HEK293T (cell line): ENCODE measurements at regions not wholly inside any gene's neighbourhood (a gene's known extent, or its start where the extent isn't known, plus 50 kb on each side); places are given as distances from the start of the nearest gene placed in this dataset.

Experiments
- CTCF ChIA-PET: fragments of 350-600 bp; formaldehyde crosslinking; extraction: SDS; loops from one replicate; lab custom pipeline; 2021; ENCODE audit warnings: antibody characterized with exemption, inconsistent platforms; lab: Yijun Ruan, JAX
- POLR2A ChIA-PET: fragments of 350-600 bp; formaldehyde crosslinking; extraction: SDS; loops from one replicate; lab custom pipeline; 2020; ENCODE audit warnings: antibody characterized with exemption, inconsistent platforms; lab: Yijun Ruan, JAX
- DNase-seq: peaks from one replicate; pipeline ENCODE4 v3.0.0; 2012; ENCODE audit warnings: mixed read lengths; ENCODE audit errors: extremely low spot score
- ARNT ChIP-seq: fragments of 450-650 bp; IDR thresholded peaks from 2 replicates; pipeline ENCODE4 v1.6.1; 2017; ENCODE audit warnings: mild to moderate bottlenecking
- BHLHE40 ChIP-seq: fragments of 450-650 bp; IDR thresholded peaks from 2 replicates; pipeline ENCODE4 v1.6.1; 2016; ENCODE audit warnings: mild to moderate bottlenecking, moderate library complexity, borderline replicate concordance
- CTBP1 ChIP-seq: fragments of 450-650 bp; IDR thresholded peaks from 2 replicates; pipeline ENCODE4 v1.6.1; 2016; ENCODE audit warnings: borderline replicate concordance
- ELF4 ChIP-seq: fragments of 450-650 bp; IDR thresholded peaks from 2 replicates; pipeline ENCODE4 v1.6.1; 2017; ENCODE audit warnings: antibody characterized with exemption
- FOXA1 ChIP-seq: fragments of 450-650 bp; IDR thresholded peaks from 2 replicates; pipeline ENCODE4 v1.6.1; 2016; ENCODE audit warnings: mild to moderate bottlenecking
- FOXK2 ChIP-seq: fragments of 450-650 bp; IDR thresholded peaks from 2 replicates; pipeline ENCODE4 v1.6.1; 2016; ENCODE audit warnings: mild to moderate bottlenecking
- FOXM1 ChIP-seq: fragments of 450-650 bp; IDR thresholded peaks from 2 replicates; pipeline ENCODE4 v1.6.1; 2017; ENCODE audit warnings: mild to moderate bottlenecking, borderline replicate concordance
- HDGF ChIP-seq: fragments of 450-650 bp; IDR thresholded peaks from 2 replicates; pipeline ENCODE4 v1.6.1; 2017; ENCODE audit warnings: antibody characterized with exemption, borderline replicate concordance
- L3MBTL2 ChIP-seq: fragments of 450-650 bp; conservative IDR thresholded peaks from 2 replicates; pipeline ENCODE4 v1.6.1; 2016; ENCODE audit warnings: mild to moderate bottlenecking
- LEF1 ChIP-seq: fragments of 450-650 bp; IDR thresholded peaks from 2 replicates; pipeline ENCODE4 v1.6.1; 2017; ENCODE audit warnings: mild to moderate bottlenecking, borderline replicate concordance
- NFRKB ChIP-seq: fragments of 450-650 bp; IDR thresholded peaks from 2 replicates; pipeline ENCODE4 v1.6.1; 2016; ENCODE audit warnings: mild to moderate bottlenecking, moderate library complexity
- SP1 ChIP-seq: fragments of 450-650 bp; IDR thresholded peaks from 2 replicates; pipeline ENCODE4 v1.6.1; 2017
- SUZ12 ChIP-seq: fragments of 450-650 bp; IDR thresholded peaks from 2 replicates; pipeline ENCODE4 v1.6.1; 2016; ENCODE audit warnings: mild to moderate bottlenecking
- TARDBP ChIP-seq: fragments of 450-650 bp; IDR thresholded peaks from 2 replicates; pipeline ENCODE4 v1.6.1; 2016
- ZNF384 ChIP-seq: fragments of 450-650 bp; IDR thresholded peaks from 2 replicates; pipeline ENCODE4 v1.6.1; 2016
- TF ChIP-seq, protein P1 (sequence below): fragments of 450-650 bp; IDR thresholded peaks from 2 replicates; pipeline ENCODE4 v1.6.1; 2016

DNA sequence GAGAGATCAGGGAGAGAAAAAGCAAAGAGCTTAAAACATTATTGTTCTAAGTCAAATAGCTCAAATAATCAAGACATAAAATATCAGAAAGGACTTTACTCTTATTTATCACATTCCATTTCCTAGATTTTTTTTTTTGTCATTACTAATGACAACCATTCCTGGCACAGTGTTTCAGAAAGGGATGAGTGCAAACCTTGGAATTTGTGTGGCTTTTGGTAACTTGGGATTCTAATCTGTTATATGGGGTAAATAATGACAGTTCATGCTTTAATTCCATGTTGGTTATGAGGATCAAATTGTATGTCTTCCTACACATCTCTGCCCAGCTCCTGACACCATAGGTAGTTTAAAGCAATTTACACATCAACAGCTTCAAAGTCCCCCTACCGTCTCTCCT is 358.4 kb upstream of the ADGRL4 start:
- CTCF ChIA-PET: no interaction called here
- TF ChIP-seq BHLHE40: no peak
- TF ChIP-seq NFRKB: no peak
- TF ChIP-seq SP1: no peak
- TF ChIP-seq ZNF384: no peak
- TF ChIP-seq FOXM1: no peak
- TF ChIP-seq ELF4: no peak
- no peak for TF ChIP-seq CTBP1
- TF ChIP-seq FOXA1: no peak
- TF ChIP-seq HDGF: no peak
- TF ChIP-seq TARDBP: no peak
- TF ChIP-seq FOXK2: no peak
- TF ChIP-seq ARNT: no peak
- TF ChIP-seq LEF1: no peak
- TF ChIP-seq, protein P1, sequence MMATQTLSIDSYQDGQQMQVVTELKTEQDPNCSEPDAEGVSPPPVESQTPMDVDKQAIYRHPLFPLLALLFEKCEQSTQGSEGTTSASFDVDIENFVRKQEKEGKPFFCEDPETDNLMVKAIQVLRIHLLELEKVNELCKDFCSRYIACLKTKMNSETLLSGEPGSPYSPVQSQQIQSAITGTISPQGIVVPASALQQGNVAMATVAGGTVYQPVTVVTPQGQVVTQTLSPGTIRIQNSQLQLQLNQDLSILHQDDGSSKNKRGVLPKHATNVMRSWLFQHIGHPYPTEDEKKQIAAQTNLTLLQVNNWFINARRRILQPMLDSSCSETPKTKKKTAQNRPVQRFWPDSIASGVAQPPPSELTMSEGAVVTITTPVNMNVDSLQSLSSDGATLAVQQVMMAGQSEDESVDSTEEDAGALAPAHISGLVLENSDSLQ: no peak
- TF ChIP-seq SUZ12: no peak
- TF ChIP-seq L3MBTL2: no peak
- POLR2A ChIA-PET: no interaction called here
- DNase-seq: no peak

DNA sequence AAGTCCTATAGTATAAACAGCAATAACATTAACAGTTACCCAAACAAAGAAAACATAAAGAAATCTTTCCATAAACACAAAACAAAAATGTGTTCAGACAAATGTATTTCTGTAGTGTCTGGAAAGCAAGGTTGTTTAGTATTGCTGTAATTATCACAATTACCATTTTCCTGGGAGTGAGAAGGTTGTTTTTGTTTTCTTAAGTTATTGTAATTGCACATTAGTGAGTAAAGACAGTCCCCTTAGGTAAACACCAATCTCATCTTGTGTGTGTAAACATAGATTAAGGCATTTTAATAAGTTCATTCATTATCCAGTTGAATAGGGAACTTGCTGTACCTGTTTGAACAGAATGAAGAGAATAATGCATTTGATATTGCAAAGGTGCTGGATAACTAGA is 356.9 kb upstream of the ADGRL4 start:
- TF ChIP-seq BHLHE40 (no peak), ZNF384 (no peak), ARNT (no peak), NFRKB (no peak), SP1 (no peak), ELF4 (no peak), FOXM1 (no peak), TARDBP (no peak), FOXA1 (no peak), L3MBTL2 (no peak), SUZ12 (no peak), LEF1 (no peak), HDGF (no peak)
- TF ChIP-seq, protein P1: no peak
- CTCF ChIA-PET: no interaction called here
- no peak for DNase-seq
- POLR2A ChIA-PET: no interaction called here

DNA sequence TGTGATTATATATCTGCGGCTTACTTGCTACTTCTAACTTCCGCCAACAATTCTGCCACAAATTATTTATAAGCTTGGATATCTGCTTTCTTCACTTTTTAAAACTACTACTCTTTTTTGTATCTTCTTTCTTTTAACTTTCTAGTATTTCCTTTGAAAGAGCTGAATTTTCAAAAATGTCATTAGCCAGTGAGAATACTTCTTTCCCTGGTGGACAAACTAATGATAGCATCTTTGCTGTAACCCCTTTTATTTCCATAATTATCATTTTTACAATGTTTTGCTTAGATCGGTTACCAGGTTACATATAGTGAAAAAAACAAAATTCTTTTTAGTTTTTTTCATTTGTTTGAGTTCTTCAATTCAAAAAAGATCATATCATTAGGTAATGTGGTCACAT is 355.9 kb upstream of the ADGRL4 start:
- ChIA-PET CTCF (no interaction called here), POLR2A (no interaction called here)

DNA sequence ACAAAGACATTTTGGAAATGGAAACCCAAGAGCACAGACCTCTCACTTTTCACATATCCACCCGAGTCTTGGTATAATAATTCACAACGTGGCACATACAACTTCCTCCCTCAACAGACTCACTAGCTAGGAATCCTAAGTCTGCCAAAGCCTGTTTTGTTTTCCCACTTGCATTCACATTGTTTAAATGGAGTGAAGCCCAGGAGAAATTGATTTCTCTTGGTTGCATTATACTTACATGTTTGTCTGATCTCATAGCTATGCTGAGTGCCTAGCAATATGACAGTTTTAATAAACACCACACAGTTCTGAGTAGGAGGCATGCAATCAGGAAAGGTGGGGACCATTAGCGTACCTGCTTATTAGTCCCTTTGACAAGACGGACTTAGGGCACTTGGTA is 348.6 kb upstream of the ADGRL4 start:
- DNase-seq: no peak
- CTCF ChIA-PET: no interaction called here
- TF ChIP-seq, protein P1: no peak
- TF ChIP-seq ARNT: no peak
- TF ChIP-seq ELF4: no peak
- TF ChIP-seq NFRKB: no peak
- no peak for TF ChIP-seq FOXM1
- TF ChIP-seq CTBP1: no peak
- TF ChIP-seq LEF1: no peak
- TF ChIP-seq SUZ12: no peak
- TF ChIP-seq SP1: no peak
- no peak for TF ChIP-seq FOXA1
- TF ChIP-seq HDGF: no peak
- TF ChIP-seq TARDBP: no peak
- no peak for TF ChIP-seq FOXK2
- TF ChIP-seq L3MBTL2: no peak
- TF ChIP-seq ZNF384: no peak
- no peak for TF ChIP-seq BHLHE40
- POLR2A ChIA-PET: no interaction called here

More for the DNA sequence above, 355.9 kb upstream of the ADGRL4 start:
- TF ChIP-seq SP1: no peak
- TF ChIP-seq BHLHE40: no peak
- no peak for TF ChIP-seq ARNT
- no peak for TF ChIP-seq TARDBP
- no peak for TF ChIP-seq ZNF384
- no peak for TF ChIP-seq HDGF
- TF ChIP-seq FOXM1: no peak
- no peak for TF ChIP-seq L3MBTL2
- TF ChIP-seq FOXK2: no peak
- TF ChIP-seq NFRKB: no peak
- TF ChIP-seq LEF1: no peak
- TF ChIP-seq, protein P1: no peak
- TF ChIP-seq FOXA1: no peak
- no peak for TF ChIP-seq ELF4
- no peak for TF ChIP-seq CTBP1
- no peak for TF ChIP-seq SUZ12
- DNase-seq: no peak

DNA sequence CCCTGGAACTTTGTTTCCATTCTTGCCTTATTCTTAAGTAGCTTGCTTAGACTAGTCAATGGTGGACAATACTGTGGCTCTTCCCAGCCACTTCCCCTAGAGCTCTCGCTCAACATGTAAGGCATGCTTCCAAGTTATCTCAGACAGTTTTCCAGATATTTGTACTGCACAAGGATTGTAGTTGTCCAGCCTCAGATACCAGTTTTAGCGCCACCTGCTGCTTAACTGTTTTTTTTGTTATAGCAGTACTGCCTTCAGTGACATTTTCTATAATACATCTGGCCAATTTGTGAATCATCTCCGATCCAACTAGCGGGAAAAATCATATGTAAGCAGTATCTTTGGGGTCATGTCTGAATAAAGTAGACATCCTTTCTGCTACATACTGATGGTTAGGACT is 346.7 kb upstream of the ADGRL4 start:
- POLR2A ChIA-PET: no interaction called here
- peak; percentile 51 for DNase-seq
- TF ChIP-seq NFRKB (no peak), ARNT (no peak), FOXA1 (no peak), FOXK2 (no peak), ZNF384 (no peak), HDGF (no peak), SP1 (no peak), LEF1 (no peak), FOXM1 (no peak), BHLHE40 (no peak), ELF4 (no peak), SUZ12 (no peak), CTBP1 (no peak), L3MBTL2 (no peak), TARDBP (no peak)
- TF ChIP-seq, protein P1: no peak
- CTCF ChIA-PET: interaction anchor here (0.6 to 2.3 kb wide), 6 partner anchors 93 to 1176 kb away, joined by 3 to 8 read pairs (median 3); no protein-coding TSS in a partner anchor
